ENCODE measurements at regions not wholly inside any gene's neighbourhood (a gene's known extent, or its start where the extent isn't known, plus 50 kb on each side); places are given as distances from the start of the nearest gene placed in this dataset.
A peak's percentile ranks its signal among the peaks of the same experiment; 100 is the strongest.

DNA sequence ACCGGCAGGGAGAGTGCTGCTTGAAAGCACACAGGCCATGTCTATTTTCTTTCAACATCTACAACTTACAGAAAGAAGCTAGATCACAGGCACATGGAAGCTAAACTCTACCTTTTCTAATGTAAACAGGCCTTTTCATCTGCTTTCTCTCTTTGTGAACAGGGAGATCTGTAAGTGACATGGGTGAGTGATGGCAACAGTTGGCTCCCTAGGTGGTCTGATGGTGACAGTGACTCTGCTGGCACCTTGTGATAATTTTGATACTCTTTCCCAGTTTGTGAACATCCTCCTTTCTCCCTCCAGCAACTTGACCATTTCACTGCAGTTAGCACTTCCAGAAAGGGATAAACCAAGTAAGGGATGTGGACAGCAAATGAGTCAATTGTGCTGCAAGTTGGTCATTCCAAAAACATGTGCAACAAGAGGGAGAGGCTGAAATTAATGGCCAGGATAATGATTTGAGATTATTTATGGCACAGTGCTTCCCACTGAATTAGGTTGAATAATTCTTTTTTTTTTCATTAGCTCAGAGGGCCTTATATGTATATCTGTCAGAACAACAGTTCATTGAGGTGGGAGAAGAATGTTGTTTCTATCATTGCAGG, 89.5 kb downstream of the XCL2 start:
- no peak for DNase-seq

DNA sequence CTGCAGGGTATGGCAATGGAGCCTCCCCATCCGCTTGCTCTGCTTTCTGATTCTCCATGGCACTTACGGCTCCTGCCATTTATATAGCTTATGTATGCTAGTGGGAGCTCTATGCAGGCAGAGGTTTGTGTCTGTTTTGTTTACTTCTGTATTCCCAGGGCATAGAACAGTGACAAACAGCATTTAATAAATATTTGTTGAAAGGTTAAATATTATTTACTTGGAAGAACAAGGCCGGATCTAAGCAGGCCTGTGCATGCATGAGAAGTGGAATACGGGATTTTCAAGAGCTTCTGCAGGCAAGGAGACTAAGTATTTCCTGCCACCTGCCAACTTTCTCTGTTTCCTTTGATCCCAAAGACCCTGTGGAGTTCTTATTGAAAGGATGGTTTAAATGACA, 90.7 kb downstream of the XCL2 start:
- DNase-seq, result no peak

DNA sequence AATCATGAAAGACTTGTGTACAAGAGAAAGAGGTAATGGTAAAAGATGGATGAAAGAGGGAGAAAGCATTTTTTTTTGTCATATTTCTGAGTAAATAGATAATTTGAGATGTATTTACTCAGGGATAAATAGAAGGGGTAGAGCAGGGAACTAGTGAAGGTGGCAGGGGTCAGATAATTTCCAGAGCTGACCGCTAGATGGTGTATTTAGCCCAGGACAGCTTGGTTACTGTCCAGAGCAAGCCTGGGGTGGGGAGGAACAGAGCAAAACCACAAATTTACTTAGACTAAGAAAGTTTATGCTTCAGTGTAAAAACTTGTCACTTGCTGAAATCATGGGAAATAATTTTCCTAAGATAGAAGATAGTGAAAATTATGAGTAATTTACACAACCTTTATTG, 91.5 kb downstream of the XCL2 start:
- no peak for DNase-seq

DNA sequence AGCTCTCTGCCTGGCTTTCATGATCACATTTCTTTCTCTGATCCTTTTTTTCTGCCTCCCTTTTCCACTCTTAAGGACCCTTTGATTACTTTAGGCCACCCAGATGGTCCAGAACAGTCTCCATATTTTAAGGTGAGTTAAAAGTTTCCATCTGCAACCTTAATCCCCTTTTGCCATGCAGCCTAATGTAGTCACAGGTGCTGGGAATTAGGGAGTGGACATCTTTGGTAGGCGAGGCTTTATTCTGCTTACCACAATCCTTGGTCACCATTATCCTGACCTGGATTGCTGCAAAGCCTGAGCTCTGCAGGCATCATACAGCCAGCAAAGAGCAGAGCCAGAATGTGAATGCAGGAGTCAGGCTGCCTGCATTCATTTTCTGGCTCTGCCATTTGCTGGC, 95.9 kb downstream of the XCL2 start:
- no peak for DNase-seq

DNA sequence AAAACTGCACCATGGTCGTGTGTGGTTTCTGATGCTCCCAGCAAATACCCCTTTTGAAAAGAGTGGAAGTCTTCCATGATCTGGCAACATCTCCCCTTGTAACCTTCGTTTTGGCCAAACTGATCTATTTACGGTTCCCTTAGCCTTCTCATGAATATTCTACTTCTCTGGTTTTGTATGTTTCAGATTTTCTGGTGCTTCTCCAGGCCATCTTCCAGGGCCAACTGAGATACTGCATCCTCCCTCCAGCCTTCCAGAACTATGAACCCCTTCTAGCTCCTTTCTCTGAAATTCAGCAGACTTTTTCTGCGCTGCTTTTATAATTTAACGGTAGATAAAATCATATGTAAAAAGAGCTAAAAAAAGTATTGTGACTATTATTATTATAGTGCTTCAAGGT, 97.7 kb downstream of the XCL2 start:
- DNase-seq, result no peak

DNA sequence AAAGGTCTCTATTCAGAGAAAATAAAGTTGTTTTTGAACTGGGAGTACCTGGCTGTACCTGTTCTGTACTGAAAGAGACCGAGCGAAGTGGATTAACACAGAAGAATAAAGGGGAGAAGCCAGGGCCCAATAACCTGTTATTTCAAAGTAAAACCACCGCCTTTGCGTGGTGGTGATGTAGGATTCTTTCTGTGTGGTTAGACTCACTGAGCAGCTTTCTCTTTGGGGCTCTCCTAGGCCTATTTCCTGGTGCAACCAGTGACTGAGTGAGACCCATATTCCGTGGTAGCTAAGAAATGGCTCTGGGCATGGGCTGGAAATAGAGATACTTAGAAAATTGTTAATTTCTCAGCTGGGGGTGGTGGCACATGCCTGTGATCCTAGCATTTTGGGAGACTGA, 99.9 kb downstream of the XCL2 start:
- DNase-seq, result no peak

DNA sequence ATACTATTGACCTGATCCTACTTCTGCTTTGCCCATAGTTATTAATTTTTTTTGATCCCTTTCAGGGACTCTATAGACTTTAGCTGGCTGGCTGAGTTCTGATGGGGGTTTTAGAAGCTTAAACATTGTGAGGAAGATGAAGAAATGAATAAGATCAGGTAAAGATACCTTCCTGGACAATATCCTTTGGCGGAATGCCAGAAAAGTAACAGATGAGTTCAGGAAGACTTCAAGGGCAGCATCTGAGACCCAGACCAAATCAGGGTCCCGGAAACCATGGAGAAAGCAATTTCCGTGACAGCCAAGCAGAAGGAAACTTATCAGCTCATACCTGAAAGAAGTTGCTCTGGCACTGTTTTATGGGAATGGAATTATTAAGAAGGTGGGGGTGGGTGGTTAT, 100.4 kb downstream of the XCL2 start:
- no peak for DNase-seq

DNA sequence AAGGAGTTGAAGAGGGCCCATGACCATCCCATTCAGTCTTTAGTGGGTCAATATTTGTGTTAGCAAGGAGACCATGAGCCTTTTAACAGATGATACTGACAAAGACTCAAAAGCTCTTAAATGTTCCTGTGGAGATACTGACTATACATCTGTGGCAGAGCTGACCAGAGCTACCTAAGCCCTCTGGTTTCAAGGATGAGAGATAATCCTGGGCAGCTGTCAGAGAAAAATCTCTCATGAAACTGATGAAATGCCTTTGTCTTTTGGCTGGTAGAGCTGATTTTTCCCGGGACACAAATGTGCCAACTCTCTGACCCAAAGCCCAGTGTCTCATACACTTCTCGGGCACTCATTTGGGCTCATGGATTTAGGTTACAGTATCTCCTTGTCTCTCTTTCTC, 100.9 kb downstream of the XCL2 start:
- DNase-seq, result no peak

DNA sequence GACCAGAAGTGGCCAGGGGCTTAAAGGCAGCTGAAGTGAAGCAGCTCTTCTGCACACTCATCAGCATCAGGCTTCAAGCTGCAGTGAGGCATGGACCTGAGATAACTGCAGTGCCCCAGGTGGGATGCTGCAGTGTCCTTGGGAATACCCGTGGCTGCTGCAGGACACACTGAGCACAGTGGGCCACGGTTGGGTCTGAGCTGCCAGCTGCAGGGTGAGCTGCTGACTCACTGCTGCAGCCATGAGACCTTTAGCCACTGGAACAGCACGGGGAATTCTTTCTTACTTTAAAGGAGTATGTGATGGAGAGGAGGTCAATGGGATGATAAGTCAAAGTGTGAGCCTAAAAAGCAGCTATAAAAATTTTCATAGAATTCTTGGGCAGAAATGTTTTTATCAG, 102.1 kb downstream of the XCL2 start:
- no peak for DNase-seq

DNA sequence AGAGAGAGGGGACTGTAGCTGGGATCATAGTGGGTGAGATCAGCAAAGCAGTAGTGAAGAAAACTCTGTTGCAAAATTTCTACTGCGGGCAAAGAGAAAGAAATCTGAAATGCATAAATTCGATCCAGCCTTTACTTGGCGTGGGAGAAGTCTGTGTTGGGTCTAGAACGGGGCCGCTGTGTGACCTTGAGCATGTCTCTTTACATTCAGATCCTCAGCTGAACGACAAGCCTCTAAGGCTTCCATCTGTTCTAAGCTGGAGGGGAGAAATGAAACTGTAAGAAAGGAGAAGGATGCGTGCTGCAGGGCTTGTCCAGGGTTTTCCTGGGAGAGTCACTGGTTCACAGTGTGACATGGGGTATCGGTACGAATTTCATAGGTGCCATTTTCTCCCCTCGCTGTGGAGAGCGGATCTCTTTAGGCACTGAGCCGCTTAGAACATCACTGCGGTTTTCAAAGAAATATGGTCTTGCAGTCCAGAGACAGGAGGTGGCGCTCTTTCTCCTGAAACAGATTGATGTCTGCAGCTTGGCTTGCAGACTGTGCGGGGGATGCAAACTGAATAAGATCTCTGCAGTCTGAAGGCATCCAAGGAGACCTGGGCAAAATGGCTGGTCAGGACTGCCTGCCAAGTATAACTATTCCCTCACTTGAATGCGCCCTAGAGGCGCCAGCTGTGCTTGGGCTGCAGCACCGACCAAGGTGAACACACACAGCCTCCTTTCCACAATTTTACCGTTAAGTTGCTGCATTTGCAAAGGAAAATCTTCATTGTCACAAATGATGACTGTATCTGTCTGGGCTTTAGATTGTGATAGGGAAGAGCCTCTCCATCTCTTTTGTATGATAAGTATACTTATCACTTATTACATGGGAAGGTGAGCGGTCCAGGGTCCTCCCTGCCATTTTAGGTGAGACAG, 104.1 kb downstream of the XCL2 start:
- DNase-seq, result peak; percentile 63

DNA sequence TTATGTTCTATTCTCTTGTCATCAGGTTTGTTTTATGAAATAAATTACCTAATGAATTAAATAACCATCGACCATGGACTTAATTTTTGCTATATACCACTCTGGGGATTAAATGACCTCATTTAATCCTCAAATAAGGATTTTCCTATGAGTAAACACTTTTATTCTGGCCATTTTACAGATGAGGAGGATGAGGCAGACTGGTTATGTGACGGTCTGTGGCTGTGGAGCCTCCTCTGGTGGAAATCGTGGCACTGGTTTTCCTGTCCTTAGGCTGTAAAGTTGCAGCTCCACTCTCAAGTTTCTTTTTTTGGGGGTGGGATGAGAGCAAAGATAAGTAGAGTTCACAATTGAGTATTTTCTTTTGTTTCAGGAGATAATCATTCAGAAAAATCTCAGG, 105.2 kb downstream of the XCL2 start:
- DNase-seq, result no peak

DNA sequence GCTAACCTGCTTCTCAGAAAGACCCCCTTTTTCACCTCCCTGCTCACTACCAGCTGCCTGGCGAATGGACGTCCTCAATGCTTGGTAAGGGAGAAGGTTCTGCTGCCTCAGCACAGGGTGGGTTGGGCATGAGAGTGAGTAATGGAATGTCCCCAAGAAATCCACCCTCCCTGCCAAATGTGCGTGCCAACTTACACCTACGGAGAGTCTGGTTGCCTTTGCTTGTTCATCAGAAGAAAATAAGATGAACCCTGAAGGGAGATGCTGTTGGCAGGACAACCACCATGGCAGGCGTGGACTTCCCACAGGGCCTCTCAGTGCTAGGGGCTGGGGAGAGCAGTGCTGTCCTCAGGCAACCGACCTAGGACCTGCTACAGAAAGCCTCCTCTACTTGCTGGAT, 106.0 kb downstream of the XCL2 start:
- no peak for DNase-seq

DNA sequence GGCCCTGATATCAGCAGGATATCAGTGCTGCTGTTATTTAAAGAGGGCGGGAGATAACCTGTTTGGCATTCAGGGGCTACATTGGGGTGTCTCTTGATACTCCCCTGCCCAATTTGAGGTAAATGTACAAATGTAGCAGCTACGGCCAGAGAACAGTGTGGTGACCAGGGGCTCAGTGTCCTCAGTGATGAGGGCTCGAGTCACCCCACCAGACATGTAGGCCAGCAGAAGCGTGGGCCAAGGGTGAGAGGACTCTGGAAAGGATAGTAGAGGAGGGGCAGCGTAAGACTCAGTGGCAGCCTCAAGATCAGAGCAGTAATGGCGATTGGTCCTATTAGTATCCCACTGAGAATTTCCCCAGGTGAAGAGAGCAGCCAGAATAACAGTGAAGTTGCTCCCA, 108.4 kb downstream of the XCL2 start:
- DNase-seq, result no peak

DNA sequence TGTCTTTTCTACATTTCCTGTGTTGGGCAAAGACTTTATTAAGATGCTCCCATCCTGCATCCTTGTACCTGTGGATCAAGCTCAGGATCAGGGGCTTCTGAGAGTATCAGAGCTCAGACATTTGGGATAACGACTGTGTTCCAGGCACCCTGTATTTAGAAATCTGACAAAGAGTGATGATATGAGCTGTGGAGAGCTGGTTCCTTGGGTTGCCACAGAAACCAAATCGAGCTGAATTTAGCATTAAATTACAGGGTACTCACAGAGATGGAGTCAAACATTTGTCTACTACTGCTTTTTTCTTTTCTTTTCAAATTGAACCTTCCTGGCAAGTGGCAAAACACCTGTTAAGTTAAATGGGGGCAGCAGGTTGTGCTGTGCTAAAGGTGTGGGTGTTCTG, 110.6 kb downstream of the XCL2 start:
- DNase-seq, result no peak

DNA sequence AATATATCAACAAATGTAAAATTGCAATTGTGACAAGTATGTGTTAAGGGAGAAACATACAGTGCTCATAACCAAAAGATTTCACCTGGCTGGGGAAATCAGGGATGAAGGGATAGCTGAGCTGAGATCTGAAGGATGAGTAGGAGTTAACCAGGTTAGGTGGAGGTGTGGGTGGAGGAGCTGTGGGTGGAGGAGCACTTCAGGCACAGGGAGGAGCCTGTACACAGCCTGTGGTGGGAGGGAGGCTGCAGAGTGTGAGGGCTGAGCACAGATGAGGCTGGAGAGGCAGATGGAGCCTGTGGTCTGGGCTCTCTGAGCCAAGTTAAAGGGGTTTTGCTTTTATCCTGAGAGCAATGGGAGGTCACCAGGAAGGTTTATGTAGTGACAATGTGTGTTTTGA, 111.9 kb downstream of the XCL2 start:
- no peak for DNase-seq

DNA sequence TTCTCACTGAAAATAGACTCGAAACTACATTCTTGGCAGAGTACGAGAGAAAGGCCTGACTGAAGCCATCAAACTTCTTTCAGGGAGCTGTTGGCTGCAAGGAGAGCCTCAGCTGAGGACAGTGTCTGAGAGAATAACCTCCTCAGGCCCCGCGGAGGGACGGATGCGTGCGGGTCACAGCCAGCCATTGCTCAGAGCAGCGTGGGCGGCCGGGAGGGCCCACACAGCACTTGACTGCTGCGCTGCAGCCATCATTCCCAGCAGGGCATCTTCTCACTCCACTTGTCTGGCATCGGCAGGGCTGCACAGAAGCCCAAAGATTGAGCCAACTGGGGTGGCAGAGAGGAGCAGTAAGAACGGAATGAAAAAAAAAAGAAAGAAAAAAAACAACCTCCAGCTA, 113.5 kb downstream of the XCL2 start:
- DNase-seq, result no peak

DNA sequence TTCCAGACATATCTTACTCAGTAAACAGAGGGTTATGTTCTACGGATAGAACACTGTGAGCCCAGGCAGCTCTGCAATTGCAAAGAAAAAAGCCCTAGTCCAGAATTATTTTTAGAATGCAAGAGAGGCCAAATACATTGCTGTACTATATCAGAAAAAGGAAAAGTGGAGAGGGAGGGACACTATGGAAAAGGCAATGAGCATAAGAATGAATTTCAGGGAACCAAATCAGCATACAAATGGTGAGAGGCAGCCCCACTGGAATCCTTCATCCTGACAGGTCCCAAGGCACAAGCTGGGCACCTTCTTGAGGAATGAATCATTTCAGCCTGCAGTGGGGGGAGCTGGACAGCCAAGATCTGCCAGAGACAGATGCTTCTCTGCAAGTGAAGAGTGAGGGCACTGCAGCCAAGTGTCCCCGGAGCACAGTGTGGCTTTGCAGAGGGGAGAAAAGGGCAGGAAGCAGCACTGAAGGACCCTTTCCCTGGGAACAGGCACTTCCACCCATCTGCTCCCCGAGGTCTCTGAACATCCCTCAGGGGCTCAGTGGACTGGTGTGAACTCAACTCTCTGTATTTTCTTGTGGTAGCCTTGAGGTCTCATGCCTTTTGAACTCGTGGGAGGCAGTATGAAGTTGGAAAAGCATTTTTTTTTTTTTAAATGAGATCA, 115.6 kb downstream of the XCL2 start:
- no peak for DNase-seq

DNA sequence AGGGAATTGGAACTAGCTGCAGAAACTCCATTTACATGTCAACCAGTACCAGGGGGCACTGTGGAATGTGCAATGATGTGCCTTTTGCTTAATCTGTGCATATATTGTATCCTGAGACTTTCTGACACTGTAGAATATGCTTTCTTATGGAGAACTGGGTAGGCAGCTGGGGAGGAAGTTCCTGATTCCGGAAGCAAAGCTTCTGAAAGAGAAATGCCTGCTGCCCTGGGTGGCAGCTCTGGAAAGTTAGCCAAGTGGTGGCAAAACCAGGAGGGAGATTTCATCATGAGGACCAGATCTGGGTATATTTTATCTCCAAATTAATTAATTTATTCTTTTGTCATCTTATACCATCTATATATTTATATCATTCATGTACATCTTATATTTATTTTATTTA, 116.7 kb downstream of the XCL2 start:
- DNase-seq, result no peak

DNA sequence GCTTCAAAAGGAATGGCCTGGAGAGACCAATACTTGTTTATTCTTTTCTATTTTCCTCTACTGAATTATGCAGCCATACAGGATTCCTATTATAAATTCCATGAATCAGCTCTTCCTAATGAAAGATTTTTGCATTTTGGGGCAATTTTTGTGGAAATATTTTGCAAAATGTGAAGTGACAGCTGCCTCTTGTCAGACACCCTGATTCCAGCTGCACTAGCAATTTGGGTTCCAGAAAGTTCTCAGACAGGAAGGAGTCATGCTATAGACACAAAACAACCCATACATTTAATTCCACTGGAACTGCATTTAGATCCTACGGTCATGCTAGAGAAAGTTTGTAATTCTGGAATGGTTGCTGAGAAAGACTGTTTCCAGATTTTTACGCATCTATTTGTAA, 119.5 kb downstream of the XCL2 start:
- no peak for DNase-seq

DNA sequence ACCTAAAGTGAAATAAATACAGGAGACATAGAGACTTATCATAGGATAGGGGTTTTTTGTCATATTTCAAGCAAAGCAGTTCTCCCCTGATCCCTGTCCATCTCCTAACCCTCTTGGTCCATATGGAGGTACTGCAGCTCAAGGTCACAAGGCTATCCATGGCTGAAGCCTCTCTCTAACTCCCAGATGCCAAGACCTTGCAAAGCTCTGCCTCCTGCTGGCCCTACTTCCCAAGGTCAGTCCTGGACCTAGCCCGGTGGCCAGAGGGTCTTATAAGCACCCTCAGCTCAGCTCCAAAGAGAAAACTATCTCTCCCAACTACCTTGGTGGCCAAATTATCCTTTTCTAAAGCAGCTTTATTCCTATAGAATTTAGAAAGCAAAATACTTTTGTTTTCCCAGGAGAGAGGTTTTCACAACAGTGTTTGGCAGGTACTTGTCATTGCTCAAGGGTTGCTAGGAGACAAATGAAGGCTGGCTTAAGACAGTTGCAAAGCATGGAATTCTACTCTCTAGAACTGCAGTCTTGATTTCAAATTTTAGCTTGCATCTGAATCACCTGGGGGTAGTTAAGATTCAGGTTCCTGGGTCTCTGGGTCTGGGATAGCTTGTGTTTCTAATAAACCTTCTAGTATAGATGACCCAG, 121.5 kb downstream of the XCL2 start:
- DNase-seq, result no peak

DNA sequence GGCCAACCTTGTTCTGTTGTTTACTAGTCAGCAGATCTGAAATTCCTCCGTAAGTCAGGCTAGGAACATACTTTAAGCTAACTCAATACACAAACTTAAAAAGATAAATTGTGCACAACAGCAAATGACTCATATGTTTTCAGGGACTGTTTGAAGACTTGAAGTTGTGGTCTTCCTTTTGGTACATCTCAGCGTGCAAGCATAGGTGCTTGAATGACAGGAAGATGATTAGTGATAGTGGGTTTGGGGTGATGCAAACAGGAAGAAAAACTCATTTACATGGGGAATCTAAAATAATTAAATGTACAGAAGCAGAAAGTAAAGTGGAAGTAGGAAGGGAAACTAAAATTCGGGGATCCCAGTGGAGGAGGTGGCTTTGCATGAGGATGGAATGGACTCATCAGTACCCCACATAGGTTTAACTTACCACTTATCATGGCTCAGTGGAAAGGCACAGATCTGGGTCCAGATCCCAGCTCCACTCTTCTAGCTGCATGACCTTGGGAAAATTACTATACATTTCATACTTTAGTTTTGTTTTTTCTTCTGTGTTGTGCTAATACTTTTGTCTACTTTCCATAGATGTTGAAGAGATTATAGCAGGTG, 122.3 kb downstream of the XCL2 start:
- DNase-seq, result no peak

DNA sequence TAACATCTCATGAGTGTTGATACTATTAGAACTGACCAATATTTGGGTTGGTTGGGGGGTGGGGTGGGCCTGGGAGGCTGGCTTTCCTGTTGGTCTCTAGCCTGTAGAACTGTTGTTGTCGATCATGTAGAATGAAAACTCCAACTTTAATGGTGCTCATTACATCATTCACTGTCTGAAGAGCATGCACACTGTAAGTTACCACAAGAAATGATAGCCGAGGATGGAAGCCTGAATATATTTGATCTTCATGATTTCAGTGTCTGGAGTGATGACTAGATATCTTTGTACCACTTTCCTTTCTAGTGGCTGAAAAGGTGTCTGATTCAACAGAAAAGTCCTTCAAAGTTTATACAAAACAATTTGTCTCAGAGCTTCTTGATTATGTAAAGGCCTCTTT, 123.6 kb downstream of the XCL2 start:
- DNase-seq, result no peak

DNA sequence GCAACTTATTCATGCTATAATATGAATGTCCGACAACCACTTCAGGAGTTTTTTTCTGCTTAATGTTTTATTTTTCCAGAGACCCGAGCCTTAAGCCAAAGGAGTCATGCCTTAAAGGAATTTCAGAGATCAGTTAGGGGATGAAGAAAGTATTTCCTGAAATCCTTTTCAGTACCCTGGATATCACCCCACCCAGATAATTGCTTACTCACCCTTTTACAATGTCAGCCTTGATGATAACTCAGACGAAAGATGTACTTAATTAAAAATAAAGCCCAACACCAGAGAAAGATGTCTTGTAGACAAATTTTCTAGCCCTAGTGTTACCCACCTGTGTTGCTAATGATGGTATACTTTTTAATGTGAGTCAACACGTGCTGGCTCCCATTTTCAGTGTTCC, 124.1 kb downstream of the XCL2 start:
- no peak for DNase-seq

Measured in NCI-H524 treated with DMSO at 0.1 percent for 48 hours (cell line).